RWPE1 (cell line): ENCODE measurements at regions not wholly inside any gene's neighbourhood (a gene's known extent, or its start where the extent isn't known, plus 50 kb on each side); places are given as distances from the start of the nearest gene placed in this dataset.

Experiments
- CTCF ChIA-PET: fragments of 350-600 bp; sonication (Branson Sonifier 250); formaldehyde crosslinking; extraction: SDS; loops from one replicate; lab custom pipeline; 2021; lab: Yijun Ruan, JAX
- POLR2A ChIA-PET: fragments of 400-600 bp; formaldehyde crosslinking; extraction: SDS; loops from one replicate; lab custom pipeline; 2020; ENCODE audit warnings: antibody characterized with exemption; ENCODE audit not compliant: low non-redundant PET; lab: Yijun Ruan, JAX
- DNase-seq: peaks from one replicate; pipeline ENCODE4 v3.0.0; 2012; ENCODE audit warnings: low spot score
- H3K27ac ChIP-seq: fragments of 450-650 bp; 2 replicates; pipeline ENCODE4 v1.5.1; 2017
- TF ChIP-seq, protein P1 (sequence below): fragments of 450-650 bp; conservative IDR thresholded peaks from 2 replicates; pipeline ENCODE4 v1.5.1; 2017; ENCODE audit warnings: low read depth, mild to moderate bottlenecking

DNA sequence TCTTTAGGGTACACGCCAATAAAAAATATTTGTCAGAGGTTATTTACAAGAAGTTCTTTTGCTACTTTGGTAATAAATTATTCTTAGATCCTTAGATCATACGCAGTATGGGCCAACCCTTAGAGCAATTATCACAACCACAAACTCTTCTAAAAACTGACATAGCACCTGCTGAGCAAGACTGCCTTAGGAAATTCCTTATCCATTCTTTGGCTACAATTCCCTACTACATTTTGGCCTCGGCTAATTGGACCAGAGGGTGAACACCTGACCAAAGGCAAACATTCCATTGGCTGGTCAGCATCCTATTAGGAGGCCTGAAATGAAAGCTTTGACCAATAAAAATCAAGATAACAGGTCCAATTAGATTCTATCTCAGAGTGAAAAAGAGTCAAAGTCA lies 147.6 kb upstream of the CCDC68 start:
- CTCF ChIA-PET = no interaction called here
- POLR2A ChIA-PET = no interaction called here
- DNase-seq = no peak
- H3K27ac ChIP-seq = no peak overlapping the region
- TF ChIP-seq, protein P1, sequence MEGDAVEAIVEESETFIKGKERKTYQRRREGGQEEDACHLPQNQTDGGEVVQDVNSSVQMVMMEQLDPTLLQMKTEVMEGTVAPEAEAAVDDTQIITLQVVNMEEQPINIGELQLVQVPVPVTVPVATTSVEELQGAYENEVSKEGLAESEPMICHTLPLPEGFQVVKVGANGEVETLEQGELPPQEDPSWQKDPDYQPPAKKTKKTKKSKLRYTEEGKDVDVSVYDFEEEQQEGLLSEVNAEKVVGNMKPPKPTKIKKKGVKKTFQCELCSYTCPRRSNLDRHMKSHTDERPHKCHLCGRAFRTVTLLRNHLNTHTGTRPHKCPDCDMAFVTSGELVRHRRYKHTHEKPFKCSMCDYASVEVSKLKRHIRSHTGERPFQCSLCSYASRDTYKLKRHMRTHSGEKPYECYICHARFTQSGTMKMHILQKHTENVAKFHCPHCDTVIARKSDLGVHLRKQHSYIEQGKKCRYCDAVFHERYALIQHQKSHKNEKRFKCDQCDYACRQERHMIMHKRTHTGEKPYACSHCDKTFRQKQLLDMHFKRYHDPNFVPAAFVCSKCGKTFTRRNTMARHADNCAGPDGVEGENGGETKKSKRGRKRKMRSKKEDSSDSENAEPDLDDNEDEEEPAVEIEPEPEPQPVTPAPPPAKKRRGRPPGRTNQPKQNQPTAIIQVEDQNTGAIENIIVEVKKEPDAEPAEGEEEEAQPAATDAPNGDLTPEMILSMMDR = no peak

DNA sequence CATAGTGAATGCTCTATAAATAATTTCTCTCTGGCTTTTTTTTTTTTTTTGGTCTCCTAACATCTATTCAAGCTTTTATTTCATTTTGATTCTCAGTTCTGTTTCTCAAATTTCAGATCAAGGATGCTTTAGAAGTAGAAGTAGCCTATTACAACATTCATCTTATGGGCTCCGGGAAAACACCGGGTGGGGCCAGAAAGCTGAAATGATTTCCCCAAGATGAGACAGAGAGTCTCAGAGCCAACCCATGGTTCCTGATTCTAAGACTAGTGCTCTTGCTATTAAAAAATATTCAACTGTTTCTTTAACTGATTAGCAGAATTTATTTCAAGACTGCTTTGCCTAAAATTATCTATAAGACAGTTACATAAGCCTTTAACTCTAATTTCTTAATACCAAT lies 147.2 kb upstream of the CCDC68 start:
- H3K27ac ChIP-seq = no peak overlapping the region
- TF ChIP-seq, protein P1 = no peak
- POLR2A ChIA-PET = no interaction called here
- DNase-seq = no peak
- CTCF ChIA-PET = no interaction called here

DNA sequence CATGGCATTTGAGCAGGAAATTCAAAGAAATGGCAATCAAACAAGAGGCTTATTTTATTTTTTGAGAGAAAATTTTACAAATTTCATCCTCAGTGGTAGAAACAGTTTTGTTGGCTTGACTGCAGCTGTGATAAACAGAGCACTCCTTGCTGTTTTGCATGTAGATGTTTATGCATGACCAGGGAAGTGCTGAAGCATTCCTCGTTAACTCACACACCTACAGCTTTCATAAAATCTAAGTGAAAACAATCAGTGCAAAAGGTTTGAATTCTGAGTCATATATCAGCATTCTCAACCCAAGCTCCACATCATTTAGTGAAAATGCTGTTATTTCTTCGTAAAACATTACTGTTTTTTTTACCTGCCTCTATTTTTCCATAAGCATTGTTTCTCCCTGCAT lies 146.6 kb upstream of the CCDC68 start:
- TF ChIP-seq, protein P1 = no peak
- no peak for DNase-seq
- no peak overlapping the region for H3K27ac ChIP-seq
- ChIA-PET POLR2A (no interaction called here), CTCF (no interaction called here)

DNA sequence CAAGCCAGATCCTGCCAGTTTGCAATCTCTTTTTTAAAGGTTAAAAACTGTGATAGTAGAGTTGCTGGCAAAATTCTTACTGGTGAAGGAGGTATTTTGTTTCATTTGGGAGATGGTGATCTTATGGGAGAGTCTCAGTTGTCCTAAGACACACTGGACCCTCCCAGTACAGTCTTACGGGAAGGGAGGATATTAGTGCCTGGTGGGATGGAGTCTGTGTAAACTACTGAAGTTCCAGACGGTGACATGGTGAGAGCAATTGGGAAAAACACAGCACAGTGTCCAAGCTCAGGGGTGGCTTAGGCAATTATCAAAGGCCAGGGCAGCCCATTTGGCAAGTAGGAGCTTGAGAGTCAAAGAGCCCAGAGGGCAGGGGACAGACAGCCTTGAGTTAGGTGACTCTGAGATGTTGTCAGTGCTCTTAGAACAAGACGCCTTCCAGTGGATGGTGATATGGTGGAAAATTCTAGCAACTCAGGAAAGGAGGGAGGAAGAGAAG lies 143.7 kb upstream of the CCDC68 start:
- TF ChIP-seq, protein P1 = no peak
- DNase-seq = no peak
- ChIA-PET POLR2A (no interaction called here), CTCF (no interaction called here)
- no peak overlapping the region for H3K27ac ChIP-seq

DNA sequence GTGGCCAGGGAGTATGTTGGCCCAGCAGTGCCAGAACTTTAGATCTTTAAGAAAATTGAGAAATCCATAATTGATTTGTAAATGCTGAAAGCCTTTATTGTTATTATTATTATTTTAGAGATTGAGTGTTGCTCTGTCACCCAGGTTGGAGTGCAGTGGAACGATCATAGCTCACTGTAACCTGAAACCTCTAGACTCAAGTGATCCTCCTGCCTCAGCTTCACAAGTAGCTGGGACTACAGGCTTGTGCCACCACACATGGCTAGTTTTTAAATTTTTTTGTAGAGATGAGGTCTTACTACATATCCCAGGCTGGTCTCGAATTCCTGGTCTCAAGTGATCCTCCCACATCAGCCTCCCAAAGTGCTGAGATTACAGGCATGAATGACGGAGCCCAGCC lies 143.2 kb upstream of the CCDC68 start:
- ChIA-PET POLR2A (no interaction called here), CTCF (interaction anchor here (0.5 kb wide), 1 partner anchor 44 kb away, joined by 3 read pairs; no protein-coding TSS in a partner anchor)
- TF ChIP-seq, protein P1 = no peak
- H3K27ac ChIP-seq = no peak overlapping the region
- no peak for DNase-seq

DNA sequence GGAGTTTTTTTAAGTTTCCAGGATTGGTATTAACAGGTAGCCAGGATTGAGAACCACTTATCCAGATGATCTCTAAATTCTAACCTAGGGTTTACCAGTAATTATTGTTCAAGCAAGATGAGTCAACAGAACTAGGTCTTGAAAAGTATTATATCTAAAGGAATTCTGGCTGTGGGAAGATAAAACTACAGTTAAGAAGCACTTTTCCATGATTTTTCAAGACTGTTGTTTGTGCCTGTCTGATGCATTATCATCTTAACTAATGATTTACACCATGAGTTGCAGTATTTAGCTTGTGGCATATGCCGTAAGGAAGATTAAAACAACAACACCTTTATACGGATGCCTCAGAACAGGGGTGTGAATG lies 142.2 kb upstream of the CCDC68 start:
- POLR2A ChIA-PET = no interaction called here
- TF ChIP-seq, protein P1 = no peak
- H3K27ac ChIP-seq = no peak overlapping the region
- CTCF ChIA-PET = no interaction called here
- no peak for DNase-seq
